HCT116 (cell line): ENCODE measurements at regions not wholly inside any gene's neighbourhood (a gene's known extent, or its start where the extent isn't known, plus 50 kb on each side); places are given as distances from the start of the nearest gene placed in this dataset.

ENCODE experiments used
- EZH2 ChIP-seq: fragments of 200-600 bp; sonication (generic); IDR thresholded peaks from 2 replicates; pipeline ENCODE4 v1.6.1; 2017; ENCODE audit warnings: antibody characterized with exemption, mixed run types
- EZH2phosphoT487 ChIP-seq: fragments of 200-600 bp; IDR thresholded peaks from 2 replicates; pipeline ENCODE4 v1.6.1; 2018; ENCODE audit warnings: antibody characterized with exemption, borderline replicate concordance
- JUND ChIP-seq: IDR thresholded peaks from 2 replicates; pipeline ENCODE4 v1.6.1; 2012
- POLR2AphosphoS5 ChIP-seq: IDR thresholded peaks from 2 replicates; pipeline ENCODE4 v1.6.1; 2011; ENCODE audit warnings: mild to moderate bottlenecking, low read depth, low read length, moderate library complexity
- RAD21 ChIP-seq: IDR thresholded peaks from 2 replicates; pipeline ENCODE4 v1.6.1; 2012; ENCODE audit warnings: low read depth, mild to moderate bottlenecking
- SIN3A ChIP-seq: IDR thresholded peaks from 2 replicates; pipeline ENCODE4 v1.6.1; 2012; ENCODE audit warnings: low read depth
- TCF7L2 ChIP-seq: IDR thresholded peaks from 2 replicates; pipeline ENCODE4 v1.7.0; 2011; ENCODE audit warnings: borderline replicate concordance, inconsistent platforms; ENCODE audit not compliant: insufficient read depth, insufficient read length; ENCODE audit errors: extremely low read depth
- YY1 ChIP-seq: IDR thresholded peaks from 2 replicates; pipeline ENCODE4 v1.6.1; 2011; ENCODE audit warnings: low read length, low read depth, moderate library complexity, mild to moderate bottlenecking; ENCODE audit not compliant: insufficient replicate concordance; ENCODE audit errors: extremely low read depth
- TF ChIP-seq, protein P1 (sequence below), 3 experiments: fragments of 200-600 bp in 1 of 3; sonication (generic) in 1 of 3; IDR thresholded peaks in 2 of 3; conservative IDR thresholded peaks in 1 of 3; 2 replicates each; pipeline ENCODE4 v1.5.1; 2012 to 2017; ENCODE audit warnings: low read depth in 2 of 3, low read length in 2 of 3, antibody characterized with exemption in 1 of 3, borderline replicate concordance in 1 of 3, control low read depth in 1 of 3, mild to moderate bottlenecking in 1 of 3, mixed read lengths in 1 of 3, mixed run types in 1 of 3, moderate library complexity in 1 of 3; ENCODE audit not compliant: insufficient read depth in 1 of 3

DNA sequence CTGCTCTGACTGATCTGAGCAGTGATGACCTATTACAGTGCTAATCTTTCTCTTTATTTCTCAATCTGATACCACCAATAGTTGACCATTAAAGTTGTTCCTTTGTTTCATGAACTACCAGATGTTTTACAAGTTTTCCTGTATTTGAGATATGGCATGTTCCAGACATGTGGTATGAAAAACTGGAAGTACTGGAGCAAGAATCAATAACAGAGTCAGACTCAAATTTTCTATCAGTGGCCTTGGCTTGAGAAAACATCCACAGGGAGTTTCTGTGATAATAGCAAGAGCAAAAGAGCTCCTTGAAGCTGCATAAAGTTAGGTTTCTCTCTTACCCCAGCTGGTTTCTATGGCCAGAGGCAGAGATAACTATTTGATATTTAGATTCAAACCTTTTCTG is 469.0 kb upstream of the STEAP1 start:
- TF ChIP-seq POLR2AphosphoS5 (no peak), JUND (no peak), YY1 (no peak), EZH2phosphoT487 (no peak), RAD21 (no peak), EZH2 (no peak), TCF7L2 (no peak), SIN3A (no peak)
- TF ChIP-seq, protein P1, sequence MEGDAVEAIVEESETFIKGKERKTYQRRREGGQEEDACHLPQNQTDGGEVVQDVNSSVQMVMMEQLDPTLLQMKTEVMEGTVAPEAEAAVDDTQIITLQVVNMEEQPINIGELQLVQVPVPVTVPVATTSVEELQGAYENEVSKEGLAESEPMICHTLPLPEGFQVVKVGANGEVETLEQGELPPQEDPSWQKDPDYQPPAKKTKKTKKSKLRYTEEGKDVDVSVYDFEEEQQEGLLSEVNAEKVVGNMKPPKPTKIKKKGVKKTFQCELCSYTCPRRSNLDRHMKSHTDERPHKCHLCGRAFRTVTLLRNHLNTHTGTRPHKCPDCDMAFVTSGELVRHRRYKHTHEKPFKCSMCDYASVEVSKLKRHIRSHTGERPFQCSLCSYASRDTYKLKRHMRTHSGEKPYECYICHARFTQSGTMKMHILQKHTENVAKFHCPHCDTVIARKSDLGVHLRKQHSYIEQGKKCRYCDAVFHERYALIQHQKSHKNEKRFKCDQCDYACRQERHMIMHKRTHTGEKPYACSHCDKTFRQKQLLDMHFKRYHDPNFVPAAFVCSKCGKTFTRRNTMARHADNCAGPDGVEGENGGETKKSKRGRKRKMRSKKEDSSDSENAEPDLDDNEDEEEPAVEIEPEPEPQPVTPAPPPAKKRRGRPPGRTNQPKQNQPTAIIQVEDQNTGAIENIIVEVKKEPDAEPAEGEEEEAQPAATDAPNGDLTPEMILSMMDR (IDR thresholded peaks at IDR 0.05 in 2 of 3, conservative IDR thresholded peaks at IDR 0.05 in 1 of 3; ENCODE audit: borderline replicate concordance in 1 of 3, insufficient read depth in 1 of 3, low read depth in 2 of 3, low read length in 2 of 3): no peak
